CD4-positive, alpha-beta T cell treated with Interleukin-1 beta for 1 hour (primary cell): ENCODE measurements at regions not wholly inside any gene's neighbourhood (a gene's known extent, or its start where the extent isn't known, plus 50 kb on each side); places are given as distances from the start of the nearest gene placed in this dataset.

Source experiments
- DNase-seq, 2 donors: peaks; one replicate each; pipeline ENCODE4 v3.0.0-alpha.2; 2020 to 2022

DNA sequence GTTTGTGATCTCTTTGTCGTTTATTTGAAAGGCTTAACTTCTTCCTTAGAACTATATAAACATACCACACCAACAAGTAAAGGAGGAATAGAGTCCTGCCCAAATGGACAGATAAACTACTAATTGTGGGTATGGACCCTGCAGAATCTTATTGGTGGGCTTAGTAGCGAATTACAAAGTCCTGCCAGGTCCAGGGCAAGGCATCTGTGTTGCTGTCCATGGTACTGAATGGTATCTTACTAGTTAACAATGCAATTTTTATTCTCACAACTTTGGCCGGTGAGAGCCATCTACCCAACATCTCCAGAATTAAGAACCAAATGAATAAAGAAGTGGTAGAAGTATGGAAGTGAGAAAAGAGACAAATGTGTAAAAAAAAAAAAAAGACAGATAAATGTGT lies 1782.4 kb upstream of the WWC1 start:
- DNase-seq = no peak

DNA sequence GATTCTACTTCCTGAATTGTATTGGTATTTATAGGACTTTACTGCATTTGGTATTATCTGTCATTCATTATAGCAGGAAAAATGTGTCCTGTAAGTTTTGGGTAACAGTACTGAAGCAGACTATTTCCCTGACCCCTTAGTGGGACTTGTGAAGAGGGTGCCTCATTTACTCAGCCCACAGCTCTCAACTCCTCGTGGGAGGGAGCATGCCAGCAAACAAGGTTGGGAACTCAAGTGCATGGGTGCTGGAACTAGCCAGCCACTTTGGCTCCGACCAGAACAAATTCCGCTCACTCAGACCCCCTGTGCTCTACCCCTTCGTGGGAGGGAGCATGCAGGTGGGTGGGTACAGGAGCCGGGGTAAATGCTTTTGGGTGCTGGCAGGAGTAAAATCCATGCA lies 1773.5 kb upstream of the WWC1 start:
- DNase-seq = no peak

DNA sequence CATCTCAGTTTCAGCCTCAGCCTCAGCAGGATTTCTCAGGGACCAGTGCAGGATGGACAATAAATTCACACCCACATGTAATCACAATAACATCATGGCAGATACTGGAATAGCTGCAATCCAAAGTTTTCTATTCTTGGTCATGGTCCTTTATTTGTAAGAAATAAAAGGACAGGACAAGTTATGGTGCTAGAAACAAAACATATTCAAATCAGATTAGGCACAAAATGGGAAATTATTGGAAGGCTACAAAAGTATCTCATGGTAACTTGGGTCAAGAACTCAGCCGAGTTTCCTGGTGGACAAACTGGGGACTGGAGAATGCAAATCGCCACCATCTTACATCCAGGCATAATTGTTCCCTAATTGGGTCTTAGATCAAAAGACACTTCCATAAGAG lies 1768.2 kb upstream of the WWC1 start:
- no peak for DNase-seq

DNA sequence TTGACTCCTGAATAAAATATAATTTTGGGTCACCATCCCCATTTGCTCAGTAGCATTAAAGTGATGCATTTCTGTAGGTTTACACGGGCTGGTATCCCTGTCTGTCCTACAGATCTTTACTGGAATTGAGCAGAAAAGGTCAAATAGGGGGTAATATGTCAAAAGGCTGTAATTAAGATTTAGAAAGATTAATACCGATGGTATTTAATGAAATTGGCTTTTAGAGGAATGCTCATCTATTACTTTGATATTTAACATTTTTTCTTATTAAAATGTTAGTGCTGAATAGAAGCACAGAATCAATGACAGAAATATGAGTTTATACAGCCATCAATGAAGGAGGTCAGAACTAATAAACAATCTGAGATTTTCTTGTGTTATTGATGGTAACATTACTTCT lies 1762.2 kb upstream of the WWC1 start:
- DNase-seq = no peak

DNA sequence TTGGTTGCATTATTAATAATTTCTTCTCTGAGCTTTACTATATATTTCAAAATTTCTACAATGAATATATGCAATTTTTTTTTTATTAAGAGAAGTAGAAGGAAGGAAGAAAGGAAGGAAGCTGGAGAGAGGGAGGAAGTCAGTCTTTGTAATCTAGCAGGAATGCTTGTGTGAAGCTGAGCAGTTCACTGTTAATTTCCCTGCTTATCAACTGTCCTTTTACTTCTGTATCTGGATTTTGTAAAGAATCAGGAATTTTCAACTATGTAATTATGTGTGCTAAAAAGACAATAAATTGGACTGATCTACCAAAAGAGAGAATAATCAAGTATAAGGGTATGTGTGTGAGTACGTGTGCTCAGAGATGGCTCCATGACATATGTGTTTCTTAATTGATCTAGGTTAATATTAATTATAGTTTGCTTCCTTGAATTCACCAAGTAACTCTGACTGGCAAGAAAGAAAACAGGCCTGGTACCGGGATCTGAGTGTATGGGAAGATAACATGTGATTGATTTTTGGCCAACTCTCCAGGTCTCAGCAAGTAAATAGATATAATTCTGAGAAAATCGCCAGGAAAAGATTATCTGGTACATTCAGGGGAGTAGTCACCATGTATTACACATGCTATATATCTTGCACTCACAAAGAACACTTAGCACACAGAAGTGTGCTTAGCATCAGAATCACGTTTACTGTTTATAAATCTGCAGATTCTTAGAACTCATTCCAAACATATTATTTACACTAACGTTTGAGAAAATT lies 1758.8 kb upstream of the WWC1 start:
- DNase-seq = no peak

DNA sequence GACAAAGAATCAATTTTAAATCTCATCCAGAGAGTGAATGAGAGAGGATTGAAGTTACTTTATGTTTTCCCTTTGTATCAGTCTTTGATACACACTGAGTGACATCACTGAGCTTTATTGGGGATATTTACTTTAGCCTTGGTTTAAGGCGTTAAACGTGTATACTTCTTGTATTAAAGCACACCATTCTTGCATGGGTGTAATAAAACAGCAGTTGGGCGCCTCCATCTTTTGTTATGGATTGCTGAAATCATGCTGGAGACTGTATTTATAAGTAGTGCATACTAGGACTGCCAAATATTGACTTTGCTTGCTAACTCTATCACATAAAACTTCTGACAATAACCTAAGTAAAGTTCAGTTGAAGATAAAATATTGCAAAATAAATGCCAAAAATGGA lies 1755.8 kb upstream of the WWC1 start:
- no peak for DNase-seq

DNA sequence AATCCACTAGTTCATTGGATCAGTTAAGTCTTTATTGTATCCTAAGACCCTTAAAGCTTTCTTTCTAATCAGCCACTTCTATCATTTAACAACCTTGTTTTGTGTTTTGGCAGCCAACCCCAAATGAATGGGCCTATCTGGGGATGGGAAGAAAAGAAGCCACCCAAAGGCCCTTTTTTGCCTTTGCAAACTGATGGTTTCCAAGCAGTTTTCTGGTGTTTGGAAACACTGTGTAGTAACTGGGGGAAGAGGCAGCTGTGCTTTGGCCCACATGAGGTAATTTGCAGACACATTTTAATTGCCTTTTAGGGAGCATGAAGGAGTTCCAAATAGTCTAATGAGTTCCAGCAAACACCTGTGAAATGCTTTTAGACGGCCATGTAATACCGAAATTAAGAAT lies 1751.3 kb upstream of the WWC1 start:
- DNase-seq = no peak

DNA sequence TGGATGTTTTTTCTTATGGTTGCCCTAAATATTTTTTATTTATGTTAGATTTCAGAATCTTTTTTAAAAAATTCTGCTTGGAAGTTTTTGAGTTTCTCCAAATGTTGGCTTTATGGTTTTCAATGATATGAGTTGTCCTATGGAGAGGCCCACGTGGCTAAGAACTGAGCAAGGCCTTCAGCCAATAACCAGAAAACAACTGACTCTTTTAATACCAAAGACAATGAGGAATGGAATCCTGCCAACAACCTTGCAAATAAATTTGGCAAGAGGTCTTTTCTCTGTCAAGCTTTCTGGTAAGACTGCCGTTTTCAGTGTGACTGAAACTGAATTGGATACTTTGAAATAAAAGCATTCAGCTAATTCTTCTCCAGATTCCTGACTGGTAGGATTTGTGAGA lies 1740.1 kb upstream of the WWC1 start:
- no peak for DNase-seq

DNA sequence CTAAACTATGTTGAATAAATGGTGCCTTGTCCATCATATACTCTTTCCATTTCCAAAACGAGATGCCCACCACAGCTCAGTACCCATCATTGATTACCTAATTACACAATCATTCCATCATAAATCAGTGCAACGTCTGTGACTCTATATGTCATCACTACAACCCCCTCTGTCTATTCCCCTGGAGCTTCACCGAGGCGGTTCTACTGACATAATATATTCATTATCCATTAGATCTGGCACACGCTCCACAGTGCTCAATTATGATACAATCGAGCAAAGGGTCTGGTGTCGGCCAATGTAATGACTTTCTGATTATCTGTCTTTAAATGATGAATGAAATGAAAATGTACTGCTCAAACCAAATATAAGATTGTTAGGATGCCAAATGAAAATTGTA lies 1737.7 kb upstream of the WWC1 start:
- DNase-seq = no peak

DNA sequence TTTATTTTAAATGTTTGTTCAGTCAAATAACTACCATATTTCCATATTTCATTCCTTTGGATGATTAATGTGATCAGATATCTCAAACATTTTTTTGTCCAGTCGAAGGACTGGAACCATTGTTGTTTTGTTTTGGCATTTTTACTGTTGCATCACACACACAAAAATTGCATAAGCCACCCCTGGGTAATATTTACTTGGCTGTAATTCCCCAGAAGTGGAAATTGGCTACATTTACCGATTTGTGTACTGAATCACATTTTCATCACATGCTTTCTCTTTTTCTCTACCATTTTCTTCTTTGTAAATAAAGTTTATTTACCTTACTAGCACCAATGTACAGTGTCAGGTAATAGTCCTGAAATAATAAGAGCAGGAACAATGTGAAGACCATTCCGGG lies 1729.7 kb upstream of the WWC1 start:
- DNase-seq = no peak

DNA sequence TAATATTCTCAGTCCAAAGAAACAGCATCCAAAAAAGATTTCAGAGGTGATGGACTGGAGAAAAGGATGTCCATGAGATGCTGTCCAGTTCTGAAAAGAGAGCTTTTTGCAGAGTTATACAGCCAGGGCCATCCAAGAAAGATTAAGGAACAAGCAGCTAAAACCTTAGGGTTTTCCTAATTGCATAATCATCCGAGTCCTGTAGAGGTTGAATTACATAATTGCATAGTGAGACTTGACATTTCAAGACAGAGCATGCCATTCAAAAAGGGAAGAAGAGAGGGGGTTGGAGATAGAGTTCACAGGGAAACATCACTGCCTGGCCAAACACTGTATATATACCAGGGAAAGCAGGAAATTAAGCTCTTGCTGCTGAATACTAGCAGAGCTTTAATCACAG lies 1729.2 kb upstream of the WWC1 start:
- no peak for DNase-seq

DNA sequence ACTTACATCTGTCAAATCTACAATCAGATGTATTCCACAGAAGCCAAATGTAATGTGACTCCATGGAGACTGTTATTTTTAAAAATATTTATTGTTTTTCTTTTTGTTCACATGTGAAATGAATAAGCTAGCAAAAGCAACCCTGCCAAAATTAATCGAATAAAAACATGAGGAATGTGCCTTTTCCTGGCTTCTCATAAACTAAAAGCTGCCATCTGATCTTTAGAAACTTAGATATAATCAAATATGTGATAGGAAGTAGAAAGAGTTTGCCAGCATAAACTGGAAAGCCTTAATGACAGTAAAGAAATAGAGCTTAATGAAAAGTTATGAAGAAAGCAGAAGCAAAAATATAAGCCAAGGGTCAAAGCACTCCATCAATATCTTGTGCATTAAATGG lies 1724.7 kb upstream of the WWC1 start:
- no peak for DNase-seq

DNA sequence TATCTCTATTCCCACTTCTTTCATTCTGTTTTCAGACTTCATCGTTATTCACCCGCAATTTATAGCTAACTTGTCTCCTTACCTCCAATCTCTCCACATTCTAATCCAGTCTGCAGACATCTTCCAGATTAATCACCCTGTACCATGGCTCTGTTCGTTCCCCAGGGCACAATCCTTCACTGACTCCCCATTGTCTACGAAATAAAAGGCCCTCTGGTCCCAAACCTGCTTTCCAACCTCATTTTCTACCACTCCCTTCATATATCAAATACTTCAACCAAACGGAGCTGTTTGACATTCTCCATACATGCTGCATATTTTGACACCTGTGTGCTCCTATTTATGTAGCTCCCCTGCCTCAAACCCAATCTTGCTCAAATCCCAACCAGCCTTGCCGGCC lies 1720.6 kb upstream of the WWC1 start:
- DNase-seq = no peak

DNA sequence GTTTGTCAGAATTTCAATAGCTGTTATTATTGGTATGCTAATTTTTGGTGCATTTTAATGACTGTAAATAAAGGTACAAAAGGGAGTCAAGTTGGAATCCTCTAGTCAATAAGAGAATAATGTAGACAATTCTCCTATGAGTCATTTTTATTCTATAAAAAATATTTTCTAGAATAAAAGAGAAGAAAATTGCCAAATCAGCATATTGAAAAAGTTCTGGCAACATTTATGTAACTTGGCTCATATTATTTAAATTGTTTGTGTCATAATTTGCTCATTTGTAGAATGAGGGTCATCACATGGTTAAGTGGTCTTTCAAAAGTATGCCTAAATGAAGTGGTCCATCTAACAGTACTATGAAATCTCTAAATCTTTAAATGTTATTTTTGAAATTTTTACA lies 1719.8 kb upstream of the WWC1 start:
- DNase-seq = no peak

DNA sequence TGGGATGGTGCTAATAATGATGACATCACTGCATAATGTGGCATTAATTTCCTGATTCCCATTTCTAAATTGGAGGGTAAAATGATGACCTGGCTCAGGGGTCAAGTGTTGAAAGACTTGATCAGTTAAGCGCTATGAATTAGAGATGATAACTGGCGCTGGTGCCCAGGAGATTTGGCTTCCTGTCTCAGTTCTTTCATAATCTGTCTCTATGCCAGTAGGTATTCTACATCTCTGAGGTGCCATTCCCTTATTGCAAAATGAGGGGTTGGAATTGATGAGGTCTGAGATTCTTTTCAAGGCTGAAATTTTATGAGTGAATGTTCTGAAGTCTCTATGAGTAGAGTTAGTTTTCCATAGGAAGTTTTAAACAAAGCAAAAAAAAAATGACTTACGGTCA lies 1715.1 kb upstream of the WWC1 start:
- no peak for DNase-seq

DNA sequence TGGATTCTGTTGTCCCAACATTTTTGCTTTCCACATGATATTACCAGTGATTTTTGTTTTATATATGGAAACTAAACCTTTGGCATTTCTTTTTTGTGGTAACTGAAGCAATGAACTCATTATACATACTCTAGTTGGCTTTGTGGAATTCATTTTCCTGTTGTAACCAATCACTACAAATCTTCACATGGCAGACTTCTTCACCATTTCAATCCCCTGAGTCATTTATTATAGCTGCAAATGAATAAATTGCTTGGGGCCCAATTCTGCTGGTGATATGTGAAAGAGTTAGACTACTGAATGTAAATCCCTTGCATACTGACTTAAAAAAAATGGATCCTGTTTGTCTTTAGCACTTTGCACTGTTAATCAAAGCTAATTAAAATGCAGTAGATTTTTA lies 1709.6 kb upstream of the WWC1 start:
- DNase-seq = no peak

DNA sequence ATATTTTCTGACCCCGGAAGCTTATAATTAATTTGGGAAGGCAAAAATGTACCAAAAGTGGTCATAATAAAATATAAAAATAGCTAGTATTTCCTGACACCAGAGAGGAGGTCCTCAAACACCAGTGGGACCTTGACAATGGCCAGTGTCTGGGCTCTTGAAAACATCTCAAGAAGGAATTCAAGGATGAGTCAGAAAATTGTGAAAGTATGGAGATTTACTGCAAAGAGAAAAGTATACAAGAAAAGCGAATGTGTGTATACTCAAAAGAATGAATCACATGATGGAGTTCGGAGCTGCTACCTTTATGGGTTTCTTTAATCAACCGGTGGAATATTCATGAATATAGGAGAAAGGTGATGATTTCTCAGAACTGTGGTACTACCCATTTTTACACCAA lies 1709.0 kb upstream of the WWC1 start:
- DNase-seq = no peak

DNA sequence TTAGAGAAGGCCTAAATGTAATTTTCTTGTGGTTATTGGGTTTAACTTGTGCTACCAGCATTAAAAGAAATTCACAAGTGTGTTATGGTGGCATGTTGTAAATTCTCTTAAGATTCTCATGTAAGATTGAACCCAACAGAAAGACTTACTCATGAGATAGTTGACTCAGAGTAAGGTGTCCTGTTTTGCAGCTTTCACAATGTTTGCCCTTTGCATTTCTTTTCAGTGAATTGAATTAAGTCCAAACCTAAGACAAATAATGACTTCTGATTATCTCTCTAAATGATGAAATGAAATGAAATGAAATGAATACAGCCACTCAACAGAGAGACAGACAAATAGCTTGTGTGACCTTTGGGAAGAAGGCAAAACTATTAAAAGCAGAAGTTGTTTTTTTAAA lies 1696.9 kb upstream of the WWC1 start:
- DNase-seq = no peak

DNA sequence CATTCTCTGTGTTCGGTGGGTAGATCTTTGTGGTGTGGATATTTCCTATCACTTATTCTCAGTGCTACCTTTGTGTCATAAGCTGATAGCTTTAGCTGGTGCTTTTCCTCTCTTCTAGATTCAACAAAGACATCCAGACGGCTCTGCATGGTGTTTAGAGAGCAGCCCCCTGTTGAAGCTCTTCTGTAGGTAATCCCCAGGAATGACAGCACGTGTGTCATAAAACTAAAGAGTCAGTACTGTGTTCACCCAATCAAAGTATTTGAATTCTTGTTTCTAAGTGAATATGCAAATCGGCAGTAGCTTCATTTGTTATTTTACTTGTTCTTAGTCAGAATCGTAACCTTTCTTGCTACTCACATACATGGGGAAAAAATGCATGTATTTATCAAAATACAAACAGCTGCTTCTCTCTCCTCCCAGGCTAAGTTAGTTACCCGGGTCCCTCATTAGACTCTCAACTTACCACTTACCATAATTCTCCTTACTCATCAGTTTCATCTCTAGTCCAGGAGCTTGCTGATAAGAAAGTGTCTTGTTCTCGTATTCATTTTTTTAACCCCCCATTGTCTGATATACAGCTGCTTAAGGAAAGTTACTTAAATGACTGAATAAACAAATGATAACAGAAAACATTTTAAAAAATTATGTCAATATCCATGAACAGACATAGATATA lies 1696.0 kb upstream of the WWC1 start:
- DNase-seq = no peak

DNA sequence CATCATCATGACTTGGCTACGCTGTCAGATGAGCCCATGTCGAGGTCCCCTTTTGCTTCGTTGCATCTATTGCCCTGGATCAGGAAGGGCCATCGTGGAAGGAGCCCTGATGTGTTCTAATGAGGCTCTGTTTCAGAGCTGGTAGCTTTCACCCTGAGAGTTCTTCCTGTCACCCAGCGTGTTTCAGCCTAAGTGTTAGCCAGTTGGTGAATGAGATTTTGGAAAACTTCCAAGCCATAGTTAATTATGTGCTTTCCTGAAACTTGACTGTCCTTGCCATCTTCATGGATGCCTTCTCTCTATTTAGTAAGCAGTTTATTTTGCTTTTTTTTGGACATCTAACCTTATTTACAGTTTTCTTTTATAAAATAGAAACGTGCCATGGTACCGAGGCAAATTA lies 1695.4 kb upstream of the WWC1 start:
- no peak for DNase-seq

DNA sequence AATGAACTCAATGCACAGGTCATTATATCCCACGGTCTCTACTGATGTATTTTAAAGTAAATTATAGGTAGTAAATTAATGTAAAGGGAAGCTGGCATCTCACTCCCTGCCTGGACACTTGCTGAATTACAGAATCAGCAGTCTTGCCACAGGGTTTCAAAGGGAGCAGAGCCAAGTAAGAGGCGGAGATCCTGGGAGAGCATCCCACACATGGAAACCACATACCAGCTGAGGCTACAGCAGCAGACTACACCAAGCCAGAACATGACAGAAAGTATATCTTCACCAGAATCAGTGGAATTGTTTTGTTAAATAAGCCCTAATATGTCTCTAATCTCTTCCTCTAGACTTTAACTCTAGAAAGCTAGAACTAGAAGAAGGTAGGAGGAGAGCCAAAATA lies 1689.2 kb upstream of the WWC1 start:
- DNase-seq = no peak

DNA sequence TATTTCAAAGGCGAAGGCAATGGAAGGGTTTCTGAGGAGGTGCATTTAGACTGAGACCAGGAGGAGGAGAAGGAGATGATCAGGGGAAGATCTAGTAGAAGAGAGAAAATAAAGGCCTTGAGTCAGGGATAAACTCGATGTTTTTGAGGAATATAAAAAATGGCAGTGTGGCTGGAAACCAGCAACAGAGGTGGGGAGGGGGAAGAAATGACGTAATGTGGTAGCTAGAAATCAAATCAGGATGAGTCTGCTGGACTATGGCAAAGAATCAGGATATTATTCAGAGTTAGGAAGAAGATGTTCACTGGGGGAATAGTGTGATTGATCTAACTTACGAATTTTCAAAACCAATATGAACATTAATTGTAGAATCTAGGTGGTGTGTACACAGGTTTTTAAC lies 1673.9 kb upstream of the WWC1 start:
- no peak for DNase-seq

DNA sequence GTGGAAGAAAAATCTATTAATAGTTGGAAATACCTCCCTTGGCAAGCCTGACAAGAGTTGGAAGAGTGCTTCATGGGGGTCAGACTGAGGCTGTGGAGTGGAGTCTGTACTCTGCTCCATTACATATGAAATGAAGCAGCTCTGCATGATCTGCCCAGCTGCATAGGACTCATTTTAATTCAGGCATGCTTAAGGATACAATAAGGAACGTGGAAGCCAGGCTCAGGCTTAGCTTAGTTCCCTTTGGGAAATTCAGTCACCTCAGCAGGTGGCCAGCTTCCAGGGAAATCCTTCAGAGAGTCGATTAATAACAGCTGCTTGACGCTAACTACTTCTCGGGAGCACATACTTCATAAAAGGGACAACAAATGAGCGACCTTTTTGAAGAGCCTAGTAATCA lies 1672.9 kb upstream of the WWC1 start:
- no peak for DNase-seq

DNA sequence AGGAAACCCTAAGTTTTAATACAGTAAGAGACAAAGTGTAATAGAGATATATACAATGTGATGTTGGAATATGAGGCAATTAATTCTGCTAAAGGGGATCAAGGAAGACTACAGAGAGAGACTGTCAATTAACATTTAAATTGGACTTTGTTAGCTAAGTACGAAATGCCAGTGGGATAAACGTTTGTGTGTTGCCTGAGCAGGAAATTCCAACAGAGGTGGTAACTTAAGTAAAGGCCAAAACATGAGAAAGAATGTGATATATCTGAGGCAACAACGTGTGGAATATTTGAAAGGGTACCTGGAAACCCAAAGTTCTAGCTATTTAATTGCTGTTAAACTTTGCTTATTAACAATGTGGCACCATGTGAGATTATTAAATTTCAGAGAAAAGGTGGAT lies 1666.9 kb upstream of the WWC1 start:
- no peak for DNase-seq

DNA sequence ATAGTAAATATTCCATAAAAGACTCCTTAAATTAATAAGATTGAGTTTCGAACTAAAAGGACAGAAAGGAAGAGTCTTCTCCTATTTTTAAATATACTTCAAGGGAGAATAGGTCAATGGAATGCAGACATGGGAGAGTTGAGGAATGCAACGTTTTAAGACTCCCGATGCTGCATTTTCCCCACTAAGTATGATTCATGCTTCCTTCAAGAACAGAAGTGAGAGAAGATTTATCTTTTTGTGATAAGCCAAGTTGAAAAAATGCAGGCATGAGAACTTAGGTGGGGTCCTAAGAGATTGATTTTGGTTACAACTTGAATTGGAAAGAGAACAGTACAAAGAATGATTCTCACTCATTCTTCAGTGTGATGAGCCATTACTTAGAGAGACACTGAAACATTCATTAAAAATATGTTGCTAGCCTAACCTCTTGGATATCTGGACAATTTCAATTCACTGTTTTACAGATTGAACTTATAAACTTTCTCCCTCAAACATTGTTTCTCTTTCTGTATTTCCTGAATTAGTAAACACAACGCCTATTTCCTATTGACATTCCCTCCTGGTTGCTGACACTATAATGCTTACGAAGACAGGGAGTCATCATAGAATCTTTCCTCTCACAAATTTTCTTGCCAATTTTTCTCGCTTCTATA lies 1666.1 kb upstream of the WWC1 start:
- DNase-seq = no peak
